ENCODE measurements at regions not wholly inside any gene's neighbourhood (a gene's known extent, or its start where the extent isn't known, plus 50 kb on each side); places are given as distances from the start of the nearest gene placed in this dataset.
"Not testable (repeated sequence)": the region's sequence is repeated elsewhere in the genome, so short reads cannot be mapped to it uniquely, and the experiment has no call there.

DNA sequence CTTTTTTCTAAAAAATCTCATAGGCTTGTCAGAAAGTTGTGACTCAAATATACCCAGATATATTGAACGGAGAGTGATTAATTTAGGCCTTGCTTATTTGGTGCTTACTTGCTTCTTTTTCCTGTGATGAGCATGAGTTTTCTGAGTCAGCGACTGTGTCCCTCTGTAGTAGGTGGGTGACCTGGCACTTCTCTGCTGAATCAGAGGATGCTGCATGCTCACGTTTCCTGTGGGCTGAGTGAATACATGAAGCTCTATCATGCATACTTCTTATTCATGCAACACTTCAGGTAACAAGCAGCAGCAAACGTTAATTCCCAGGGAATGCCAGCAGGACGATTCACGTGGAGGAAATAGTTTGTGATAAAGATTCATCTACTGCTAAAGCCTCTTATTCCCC lies 245.0 kb downstream of the KLF5 start:
- Histone ChIP-seq H3K4me1 (ENCODE audit: low read depth, poor library complexity, severe bottlenecking) (no peaks in the 10 kb centered on the region), H3K4me2 (no peak overlapping the region), H3K4me3 (IDR thresholded peaks at IDR 0.05; ENCODE audit: insufficient read depth, low read depth, low read length) (no peak overlapping the region), H3K9ac (no peak overlapping the region), H3K27ac (no peak overlapping the region), H2AFZ (ENCODE audit: low read depth) (no peak overlapping the region), H3K79me2 (ENCODE audit: insufficient read depth, low read depth) (no peaks in the 10 kb centered on the region), H3K36me3 (ENCODE audit: insufficient read depth) (no peaks in the 10 kb centered on the region), H3K27me3 (ENCODE audit: insufficient read depth, low read depth) (no peaks in the 10 kb centered on the region), H4K20me1 (ENCODE audit: insufficient read depth) (no peaks in the 10 kb centered on the region)
- TF ChIP-seq, protein P1, sequence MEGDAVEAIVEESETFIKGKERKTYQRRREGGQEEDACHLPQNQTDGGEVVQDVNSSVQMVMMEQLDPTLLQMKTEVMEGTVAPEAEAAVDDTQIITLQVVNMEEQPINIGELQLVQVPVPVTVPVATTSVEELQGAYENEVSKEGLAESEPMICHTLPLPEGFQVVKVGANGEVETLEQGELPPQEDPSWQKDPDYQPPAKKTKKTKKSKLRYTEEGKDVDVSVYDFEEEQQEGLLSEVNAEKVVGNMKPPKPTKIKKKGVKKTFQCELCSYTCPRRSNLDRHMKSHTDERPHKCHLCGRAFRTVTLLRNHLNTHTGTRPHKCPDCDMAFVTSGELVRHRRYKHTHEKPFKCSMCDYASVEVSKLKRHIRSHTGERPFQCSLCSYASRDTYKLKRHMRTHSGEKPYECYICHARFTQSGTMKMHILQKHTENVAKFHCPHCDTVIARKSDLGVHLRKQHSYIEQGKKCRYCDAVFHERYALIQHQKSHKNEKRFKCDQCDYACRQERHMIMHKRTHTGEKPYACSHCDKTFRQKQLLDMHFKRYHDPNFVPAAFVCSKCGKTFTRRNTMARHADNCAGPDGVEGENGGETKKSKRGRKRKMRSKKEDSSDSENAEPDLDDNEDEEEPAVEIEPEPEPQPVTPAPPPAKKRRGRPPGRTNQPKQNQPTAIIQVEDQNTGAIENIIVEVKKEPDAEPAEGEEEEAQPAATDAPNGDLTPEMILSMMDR (conservative IDR thresholded peaks at IDR 0.05; ENCODE audit: low read depth, low read length) = no peak

- H3K27me3 ChIP-seq (ENCODE audit: insufficient read depth, low read depth); H3K4me3 ChIP-seq (IDR thresholded peaks at IDR 0.05; ENCODE audit: insufficient read depth, low read depth, low read length); H3K9ac ChIP-seq; H3K79me2 ChIP-seq (ENCODE audit: insufficient read depth, low read depth); H3K36me3 ChIP-seq (ENCODE audit: insufficient read depth); H3K27ac ChIP-seq; H2AFZ ChIP-seq (ENCODE audit: low read depth); H3K4me2 ChIP-seq; H4K20me1 ChIP-seq (ENCODE audit: insufficient read depth); H3K4me1 ChIP-seq (ENCODE audit: low read depth, poor library complexity, severe bottlenecking): not testable (repeated sequence)
Observed at GRCh38 chr13:73301622-73302021, 242.8 kb downstream of the KLF5 start.

- no peaks in the 10 kb centered on the region for H3K4me1 ChIP-seq (ENCODE audit: low read depth, poor library complexity, severe bottlenecking)
- no peak overlapping the region for H3K27ac ChIP-seq
- no peaks in the 10 kb centered on the region for H3K27me3 ChIP-seq (ENCODE audit: insufficient read depth, low read depth)
- H4K20me1 ChIP-seq (ENCODE audit: insufficient read depth) = no peaks in the 10 kb centered on the region
- H3K9ac ChIP-seq = no peak overlapping the region
- TF ChIP-seq, protein P1 (conservative IDR thresholded peaks at IDR 0.05; ENCODE audit: low read depth, low read length) = no peak
- no peaks in the 10 kb centered on the region for H3K79me2 ChIP-seq (ENCODE audit: insufficient read depth, low read depth)
- no peak overlapping the region for H3K4me2 ChIP-seq
- no peaks in the 10 kb centered on the region for H3K36me3 ChIP-seq (ENCODE audit: insufficient read depth)
- H2AFZ ChIP-seq (ENCODE audit: low read depth) = no peak overlapping the region
- no peak overlapping the region for H3K4me3 ChIP-seq (IDR thresholded peaks at IDR 0.05; ENCODE audit: insufficient read depth, low read depth, low read length)
Observed at GRCh38 chr13:73300718-73301425, 242.1 kb downstream of the KLF5 start.

- H3K4me1 ChIP-seq (ENCODE audit: low read depth, poor library complexity, severe bottlenecking) = no peaks in the 10 kb centered on the region
- TF ChIP-seq, protein P1 (conservative IDR thresholded peaks at IDR 0.05; ENCODE audit: low read depth, low read length) = no peak
- no peak overlapping the region for H3K9ac ChIP-seq
- no peak overlapping the region for H3K4me2 ChIP-seq
- H3K4me3 ChIP-seq (IDR thresholded peaks at IDR 0.05; ENCODE audit: insufficient read depth, low read depth, low read length) = no peak overlapping the region
- H3K27ac ChIP-seq = no peak overlapping the region
- H3K27me3 ChIP-seq (ENCODE audit: insufficient read depth, low read depth) = no peaks in the 10 kb centered on the region
- H3K79me2 ChIP-seq (ENCODE audit: insufficient read depth, low read depth) = no peaks in the 10 kb centered on the region
- no peak overlapping the region for H2AFZ ChIP-seq (ENCODE audit: low read depth)
- H4K20me1 ChIP-seq (ENCODE audit: insufficient read depth) = no peaks in the 10 kb centered on the region
- no peaks in the 10 kb centered on the region for H3K36me3 ChIP-seq (ENCODE audit: insufficient read depth)
Observed at GRCh38 chr13:73299787-73300186, 241.0 kb downstream of the KLF5 start.

GRCh38 chr13:73293913-73294523 lies 235.2 kb downstream of the KLF5 start:
- H3K4me1 ChIP-seq (ENCODE audit: low read depth, poor library complexity, severe bottlenecking) = no peaks in the 10 kb centered on the region
- no peaks in the 10 kb centered on the region for H3K36me3 ChIP-seq (ENCODE audit: insufficient read depth)
- H3K4me2 ChIP-seq = no peak overlapping the region
- no peaks in the 10 kb centered on the region for H3K27me3 ChIP-seq (ENCODE audit: insufficient read depth, low read depth)
- H3K9ac ChIP-seq = no peak overlapping the region
- H4K20me1 ChIP-seq (ENCODE audit: insufficient read depth) = no peaks in the 10 kb centered on the region
- H2AFZ ChIP-seq (ENCODE audit: low read depth) = no peak overlapping the region
- H3K79me2 ChIP-seq (ENCODE audit: insufficient read depth, low read depth) = no peaks in the 10 kb centered on the region
- TF ChIP-seq, protein P1 (conservative IDR thresholded peaks at IDR 0.05; ENCODE audit: low read depth, low read length) = no peak
- H3K4me3 ChIP-seq (IDR thresholded peaks at IDR 0.05; ENCODE audit: insufficient read depth, low read depth, low read length) = no peak overlapping the region
- no peak overlapping the region for H3K27ac ChIP-seq
